ENCODE measurements at regions not wholly inside any gene's neighbourhood (a gene's known extent, or its start where the extent isn't known, plus 50 kb on each side); places are given as distances from the start of the nearest gene placed in this dataset.

GRCh38 chr9:3682186-3682585 lies 156.4 kb upstream of the RFX3 start:
- Mint-ChIP-seq H3K4me3 (ENCODE audit: unreplicated experiment) (no peak overlapping the region), H3K9me3 (ENCODE audit: unreplicated experiment) (no peaks in the 10 kb centered on the region), H3K36me3 (ENCODE audit: low read depth, unreplicated experiment) (no peaks in the 10 kb centered on the region), H3K4me1 (ENCODE audit: unreplicated experiment) (no peaks in the 10 kb centered on the region), H3K27me3 (ENCODE audit: unreplicated experiment) (no peaks in the 10 kb centered on the region), H3K27ac (ENCODE audit: unreplicated experiment) (no peak overlapping the region)
- DNase-seq (ENCODE audit: low spot score) = no peak
- no peak for TF ChIP-seq CTCF (IDR thresholded peaks at IDR 0.05; ENCODE audit: unreplicated experiment)

GRCh38 chr9:3677541-3677940 lies 151.7 kb upstream of the RFX3 start:
- Mint-ChIP-seq H3K4me3 (ENCODE audit: unreplicated experiment) (no peak overlapping the region), H3K36me3 (ENCODE audit: low read depth, unreplicated experiment) (no peaks in the 10 kb centered on the region), H3K9me3 (ENCODE audit: unreplicated experiment) (no peaks in the 10 kb centered on the region), H3K27ac (ENCODE audit: unreplicated experiment) (no peak overlapping the region), H3K27me3 (ENCODE audit: unreplicated experiment) (no peaks in the 10 kb centered on the region), H3K4me1 (ENCODE audit: unreplicated experiment) (no peaks in the 10 kb centered on the region)
- DNase-seq (ENCODE audit: low spot score) = no peak
- TF ChIP-seq CTCF (IDR thresholded peaks at IDR 0.05; ENCODE audit: unreplicated experiment) = no peak

DNA sequence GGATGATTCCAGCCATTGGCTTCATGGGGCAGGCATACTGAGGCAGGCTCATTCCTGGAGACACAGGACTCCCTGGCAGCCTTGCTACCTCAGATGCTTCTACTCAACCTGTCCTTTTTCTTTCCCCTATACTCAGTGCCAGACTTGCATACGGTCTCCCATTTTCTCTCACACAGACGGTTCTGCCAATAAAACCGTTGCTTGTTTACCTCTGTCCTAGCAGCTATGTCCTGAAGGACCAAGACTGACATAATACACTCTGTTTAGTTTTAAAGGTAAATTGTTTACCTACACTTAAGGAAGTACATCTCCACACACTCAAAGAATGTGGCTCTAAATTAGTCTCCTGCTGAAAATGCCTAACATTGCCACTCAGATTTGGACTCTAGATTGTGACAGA lies 151.0 kb upstream of the RFX3 start:
- Mint-ChIP-seq H3K27me3 (ENCODE audit: unreplicated experiment) (peaks cover 1% of the 10 kb centered on the region), H3K27ac (ENCODE audit: unreplicated experiment) (no peak overlapping the region)

GRCh38 chr9:3675946-3676345 lies 150.1 kb upstream of the RFX3 start:
- no peaks in the 10 kb centered on the region for H3K36me3 Mint-ChIP-seq (ENCODE audit: low read depth, unreplicated experiment)
- H3K9me3 Mint-ChIP-seq (ENCODE audit: unreplicated experiment) = no peaks in the 10 kb centered on the region
- H3K27me3 Mint-ChIP-seq (ENCODE audit: unreplicated experiment) = peaks cover 1% of the 10 kb centered on the region
- no peak overlapping the region for H3K4me3 Mint-ChIP-seq (ENCODE audit: unreplicated experiment)
- DNase-seq (ENCODE audit: low spot score) = no peak
- no peak overlapping the region for H3K27ac Mint-ChIP-seq (ENCODE audit: unreplicated experiment)
- TF ChIP-seq CTCF (IDR thresholded peaks at IDR 0.05; ENCODE audit: unreplicated experiment) = no peak
- no peaks in the 10 kb centered on the region for H3K4me1 Mint-ChIP-seq (ENCODE audit: unreplicated experiment)

More for the DNA sequence above, 151.0 kb upstream of the RFX3 start:
- DNase-seq (ENCODE audit: low spot score) = no peak
- no peak for TF ChIP-seq CTCF (IDR thresholded peaks at IDR 0.05; ENCODE audit: unreplicated experiment)
- no peaks in the 10 kb centered on the region for H3K36me3 Mint-ChIP-seq (ENCODE audit: low read depth, unreplicated experiment)
- no peaks in the 10 kb centered on the region for H3K9me3 Mint-ChIP-seq (ENCODE audit: unreplicated experiment)
- no peaks in the 10 kb centered on the region for H3K4me1 Mint-ChIP-seq (ENCODE audit: unreplicated experiment)
- no peak overlapping the region for H3K4me3 Mint-ChIP-seq (ENCODE audit: unreplicated experiment)

GRCh38 chr9:3674561-3674960 lies 148.8 kb upstream of the RFX3 start:
- no peak for DNase-seq (ENCODE audit: low spot score)
- Mint-ChIP-seq H3K27me3 (ENCODE audit: unreplicated experiment) (peaks cover 1% of the 10 kb centered on the region), H3K27ac (ENCODE audit: unreplicated experiment) (no peak overlapping the region), H3K9me3 (ENCODE audit: unreplicated experiment) (no peaks in the 10 kb centered on the region), H3K4me3 (ENCODE audit: unreplicated experiment) (no peak overlapping the region), H3K4me1 (ENCODE audit: unreplicated experiment) (no peaks in the 10 kb centered on the region), H3K36me3 (ENCODE audit: low read depth, unreplicated experiment) (no peaks in the 10 kb centered on the region)
- TF ChIP-seq CTCF (IDR thresholded peaks at IDR 0.05; ENCODE audit: unreplicated experiment) = no peak

Data from endothelial cell (in vitro differentiated cells).